A673 (cell line): ENCODE measurements at regions not wholly inside any gene's neighbourhood (a gene's known extent, or its start where the extent isn't known, plus 50 kb on each side); places are given as distances from the start of the nearest gene placed in this dataset.

Experiments used
- CTCF ChIP-seq: fragments of 300-800, 200-600 bp; sonication (generic); conservative IDR thresholded peaks from 2 replicates; pipeline ENCODE4 v1.5.1; 2017; ENCODE audit warnings: low read depth, mild to moderate bottlenecking, antibody characterized with exemption, low read length, moderate library complexity, mixed read lengths
- EZH2 ChIP-seq: fragments of 200-600 bp; sonication (generic); IDR thresholded peaks from 2 replicates; pipeline ENCODE4 v1.6.1; 2017; ENCODE audit warnings: borderline replicate concordance, low read depth, mild to moderate bottlenecking, mixed read lengths, antibody characterized with exemption, low read length; ENCODE audit not compliant: poor library complexity, severe bottlenecking

GRCh38 chr6:11427723-11428245 is 109.8 kb upstream of the TMEM170B start:
- TF ChIP-seq CTCF: no peak
- no peak for TF ChIP-seq EZH2
